A549 (cell line): ENCODE measurements at regions not wholly inside any gene's neighbourhood (a gene's known extent, or its start where the extent isn't known, plus 50 kb on each side); places are given as distances from the start of the nearest gene placed in this dataset.

ENCODE experiments used
- CBX8 ChIP-seq: fragments of 200-600 bp; sonication (generic); IDR thresholded peaks from 2 replicates; pipeline ENCODE4 v1.6.1; 2016
- CHD2 ChIP-seq: fragments of 150-350 bp; IDR thresholded peaks from 2 replicates; pipeline ENCODE4 v1.6.1; 2014; ENCODE audit warnings: low read length; ENCODE audit not compliant: partially characterized antibody
- CTCF ChIP-seq: fragments of >200 bp; sonication (Bioruptor Twin); formaldehyde crosslinking; IDR thresholded peaks from 3 replicates; pipeline ENCODE4 v1.5.1; 2016
- EP300 ChIP-seq, 2 experiments: fragments of >200 bp; sonication (Bioruptor Twin); formaldehyde crosslinking; IDR thresholded peaks; 2 replicates in 1 of 2; 3 replicates in 1 of 2; pipeline ENCODE4 v1.6.1; 2016 to 2017
- KDM1A ChIP-seq: fragments of 200-600 bp; sonication (generic); IDR thresholded peaks from 2 replicates; pipeline ENCODE4 v1.6.1; 2016; ENCODE audit warnings: low read depth, mild to moderate bottlenecking
- MYC ChIP-seq: IDR thresholded peaks from 2 replicates; pipeline ENCODE4 v1.6.1; 2012; ENCODE audit warnings: mild to moderate bottlenecking, inconsistent platforms, low read length, improper control_type of control experiment, borderline replicate concordance
- NFE2L2 ChIP-seq: fragments of 150-350 bp; conservative IDR thresholded peaks from 2 replicates; pipeline ENCODE4 v1.6.1; 2014; ENCODE audit warnings: low read length
- RAD21 ChIP-seq, 2 experiments: fragments of >200 bp in 1 of 2; sonication (Bioruptor Twin) in 1 of 2; formaldehyde crosslinking in 1 of 2; IDR thresholded peaks in 1 of 2; conservative IDR thresholded peaks in 1 of 2; 2 replicates in 1 of 2; 3 replicates in 1 of 2; pipeline ENCODE4 v1.6.1; 2012 to 2018; ENCODE audit warnings: inconsistent platforms in 1 of 2
- TF ChIP-seq, protein P1 (sequence below): fragments of 200-600 bp; sonication (generic); IDR thresholded peaks from 2 replicates; pipeline ENCODE4 v1.6.1; 2016; ENCODE audit warnings: antibody characterized with exemption, mild to moderate bottlenecking, moderate library complexity
- TF ChIP-seq, protein P2 (sequence below): IDR thresholded peaks from 2 replicates; pipeline ENCODE4 v1.6.1; 2012

DNA sequence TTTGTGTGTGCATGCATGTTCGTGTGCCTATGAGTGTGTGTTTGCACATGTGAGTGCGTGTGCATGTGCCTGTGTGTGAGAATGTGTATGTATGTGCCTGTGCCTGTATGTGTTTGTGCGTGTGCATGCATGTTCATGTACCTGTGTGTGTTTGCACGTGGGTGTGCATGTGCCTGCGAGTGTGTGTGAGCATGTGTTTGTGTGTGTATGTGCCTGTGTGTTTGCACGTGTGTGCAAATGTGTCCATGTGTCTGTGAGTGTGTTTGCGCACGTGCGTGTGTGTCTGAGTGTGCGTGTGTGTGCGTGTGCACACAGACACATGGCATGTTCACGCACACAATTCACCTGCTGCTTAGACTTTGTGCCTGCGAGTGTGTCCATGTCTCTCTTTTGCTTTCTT lies 853.5 kb upstream of the SALL3 start:
- TF ChIP-seq CBX8 = no peak
- TF ChIP-seq RAD21 (conservative IDR thresholded peaks at IDR 0.05 in 1 of 2, IDR thresholded peaks at IDR 0.05 in 1 of 2) = no peak
- TF ChIP-seq NFE2L2 = no peak
- TF ChIP-seq, protein P1, sequence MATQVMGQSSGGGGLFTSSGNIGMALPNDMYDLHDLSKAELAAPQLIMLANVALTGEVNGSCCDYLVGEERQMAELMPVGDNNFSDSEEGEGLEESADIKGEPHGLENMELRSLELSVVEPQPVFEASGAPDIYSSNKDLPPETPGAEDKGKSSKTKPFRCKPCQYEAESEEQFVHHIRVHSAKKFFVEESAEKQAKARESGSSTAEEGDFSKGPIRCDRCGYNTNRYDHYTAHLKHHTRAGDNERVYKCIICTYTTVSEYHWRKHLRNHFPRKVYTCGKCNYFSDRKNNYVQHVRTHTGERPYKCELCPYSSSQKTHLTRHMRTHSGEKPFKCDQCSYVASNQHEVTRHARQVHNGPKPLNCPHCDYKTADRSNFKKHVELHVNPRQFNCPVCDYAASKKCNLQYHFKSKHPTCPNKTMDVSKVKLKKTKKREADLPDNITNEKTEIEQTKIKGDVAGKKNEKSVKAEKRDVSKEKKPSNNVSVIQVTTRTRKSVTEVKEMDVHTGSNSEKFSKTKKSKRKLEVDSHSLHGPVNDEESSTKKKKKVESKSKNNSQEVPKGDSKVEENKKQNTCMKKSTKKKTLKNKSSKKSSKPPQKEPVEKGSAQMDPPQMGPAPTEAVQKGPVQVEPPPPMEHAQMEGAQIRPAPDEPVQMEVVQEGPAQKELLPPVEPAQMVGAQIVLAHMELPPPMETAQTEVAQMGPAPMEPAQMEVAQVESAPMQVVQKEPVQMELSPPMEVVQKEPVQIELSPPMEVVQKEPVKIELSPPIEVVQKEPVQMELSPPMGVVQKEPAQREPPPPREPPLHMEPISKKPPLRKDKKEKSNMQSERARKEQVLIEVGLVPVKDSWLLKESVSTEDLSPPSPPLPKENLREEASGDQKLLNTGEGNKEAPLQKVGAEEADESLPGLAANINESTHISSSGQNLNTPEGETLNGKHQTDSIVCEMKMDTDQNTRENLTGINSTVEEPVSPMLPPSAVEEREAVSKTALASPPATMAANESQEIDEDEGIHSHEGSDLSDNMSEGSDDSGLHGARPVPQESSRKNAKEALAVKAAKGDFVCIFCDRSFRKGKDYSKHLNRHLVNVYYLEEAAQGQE = no peak
- TF ChIP-seq KDM1A = no peak
- TF ChIP-seq MYC = no peak
- no peak for TF ChIP-seq EP300 (IDR thresholded peaks at IDR 0.05)
- no peak for TF ChIP-seq CTCF
- TF ChIP-seq CHD2 = no peak
- TF ChIP-seq, protein P2, sequence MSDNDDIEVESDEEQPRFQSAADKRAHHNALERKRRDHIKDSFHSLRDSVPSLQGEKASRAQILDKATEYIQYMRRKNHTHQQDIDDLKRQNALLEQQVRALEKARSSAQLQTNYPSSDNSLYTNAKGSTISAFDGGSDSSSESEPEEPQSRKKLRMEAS = no peak
